ENCODE measurements at regions not wholly inside any gene's neighbourhood (a gene's known extent, or its start where the extent isn't known, plus 50 kb on each side); places are given as distances from the start of the nearest gene placed in this dataset.

DNA sequence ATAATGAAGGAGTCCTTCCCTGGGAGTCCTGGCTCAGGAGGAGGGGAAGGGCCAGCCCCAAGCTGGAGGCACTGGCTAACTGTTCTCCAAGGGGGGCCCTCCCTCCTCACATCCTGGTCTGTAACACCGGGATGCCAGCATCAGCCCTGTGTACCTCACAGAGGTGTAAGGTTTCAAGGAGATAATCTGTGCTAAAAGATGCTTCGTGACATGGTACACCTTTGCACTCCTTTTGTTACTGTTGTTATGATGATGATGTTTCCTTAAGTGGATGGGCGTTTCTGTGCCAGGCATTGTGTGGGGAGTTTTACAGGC is 236.7 kb upstream of the TNRC6C start:
- Histone ChIP-seq H3K36me3 (no peaks in the 10 kb centered on the region), H3K27me3 (no peaks in the 10 kb centered on the region), H3K4me1 (no peaks in the 10 kb centered on the region), H3K9me3 (no peaks in the 10 kb centered on the region), H3K4me3 (no peak overlapping the region), H3K27ac (no peak overlapping the region)
- DNase-seq (no peak), ATAC-seq (ENCODE audit: low FRiP score in 2 of 2) (no peak)
- TF ChIP-seq, protein P1, sequence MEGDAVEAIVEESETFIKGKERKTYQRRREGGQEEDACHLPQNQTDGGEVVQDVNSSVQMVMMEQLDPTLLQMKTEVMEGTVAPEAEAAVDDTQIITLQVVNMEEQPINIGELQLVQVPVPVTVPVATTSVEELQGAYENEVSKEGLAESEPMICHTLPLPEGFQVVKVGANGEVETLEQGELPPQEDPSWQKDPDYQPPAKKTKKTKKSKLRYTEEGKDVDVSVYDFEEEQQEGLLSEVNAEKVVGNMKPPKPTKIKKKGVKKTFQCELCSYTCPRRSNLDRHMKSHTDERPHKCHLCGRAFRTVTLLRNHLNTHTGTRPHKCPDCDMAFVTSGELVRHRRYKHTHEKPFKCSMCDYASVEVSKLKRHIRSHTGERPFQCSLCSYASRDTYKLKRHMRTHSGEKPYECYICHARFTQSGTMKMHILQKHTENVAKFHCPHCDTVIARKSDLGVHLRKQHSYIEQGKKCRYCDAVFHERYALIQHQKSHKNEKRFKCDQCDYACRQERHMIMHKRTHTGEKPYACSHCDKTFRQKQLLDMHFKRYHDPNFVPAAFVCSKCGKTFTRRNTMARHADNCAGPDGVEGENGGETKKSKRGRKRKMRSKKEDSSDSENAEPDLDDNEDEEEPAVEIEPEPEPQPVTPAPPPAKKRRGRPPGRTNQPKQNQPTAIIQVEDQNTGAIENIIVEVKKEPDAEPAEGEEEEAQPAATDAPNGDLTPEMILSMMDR (IDR thresholded peaks at IDR 0.05) = no peak
- no peak for TF ChIP-seq POLR2AphosphoS5 (IDR thresholded peaks at IDR 0.05)
- TF ChIP-seq POLR2A (IDR thresholded peaks at IDR 0.05) = no peak
- no peak for TF ChIP-seq EP300 (IDR thresholded peaks at IDR 0.05)
- WGBS, 2 donors = 59 to 74% methylated on average over 3 of the region's 3 CpGs

DNA sequence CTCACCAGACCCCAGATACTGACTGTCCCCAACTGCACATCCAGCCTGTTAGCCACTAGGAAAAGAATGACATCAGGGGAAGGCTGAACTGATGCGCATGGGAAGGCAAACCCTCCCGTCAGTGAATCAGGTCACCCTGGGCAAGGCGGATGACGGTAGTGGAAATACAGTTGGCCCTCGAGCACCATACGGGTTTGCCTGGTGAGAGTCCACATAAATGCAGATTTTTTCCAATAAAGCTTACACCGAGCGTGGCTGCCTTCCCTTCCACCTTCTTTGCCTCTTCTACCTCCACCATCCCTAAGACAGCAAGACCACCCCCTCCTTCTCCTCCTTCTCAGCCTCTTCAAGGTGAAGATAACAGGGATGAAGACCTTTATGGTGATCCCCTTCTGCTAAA is 236.1 kb upstream of the TNRC6C start:
- DNase-seq = no peak
- Histone ChIP-seq H3K9me3 (no peaks in the 10 kb centered on the region), H3K4me3 (no peak overlapping the region), H3K36me3 (no peaks in the 10 kb centered on the region), H3K27ac (no peak overlapping the region), H3K27me3 (no peaks in the 10 kb centered on the region), H3K4me1 (peaks cover 0 to 4% (median 1%) of the 10 kb centered on the region in 4 donors)
- WGBS, 2 donors = 93 to 96% methylated on average over 8 of the region's 8 CpGs
- ATAC-seq (ENCODE audit: low FRiP score in 2 of 2) = no peak
- TF ChIP-seq, protein P1 (IDR thresholded peaks at IDR 0.05) = no peak
- TF ChIP-seq POLR2A (IDR thresholded peaks at IDR 0.05) = no peak
- TF ChIP-seq POLR2AphosphoS5 (IDR thresholded peaks at IDR 0.05) = no peak
- TF ChIP-seq EP300 (IDR thresholded peaks at IDR 0.05) = no peak

DNA sequence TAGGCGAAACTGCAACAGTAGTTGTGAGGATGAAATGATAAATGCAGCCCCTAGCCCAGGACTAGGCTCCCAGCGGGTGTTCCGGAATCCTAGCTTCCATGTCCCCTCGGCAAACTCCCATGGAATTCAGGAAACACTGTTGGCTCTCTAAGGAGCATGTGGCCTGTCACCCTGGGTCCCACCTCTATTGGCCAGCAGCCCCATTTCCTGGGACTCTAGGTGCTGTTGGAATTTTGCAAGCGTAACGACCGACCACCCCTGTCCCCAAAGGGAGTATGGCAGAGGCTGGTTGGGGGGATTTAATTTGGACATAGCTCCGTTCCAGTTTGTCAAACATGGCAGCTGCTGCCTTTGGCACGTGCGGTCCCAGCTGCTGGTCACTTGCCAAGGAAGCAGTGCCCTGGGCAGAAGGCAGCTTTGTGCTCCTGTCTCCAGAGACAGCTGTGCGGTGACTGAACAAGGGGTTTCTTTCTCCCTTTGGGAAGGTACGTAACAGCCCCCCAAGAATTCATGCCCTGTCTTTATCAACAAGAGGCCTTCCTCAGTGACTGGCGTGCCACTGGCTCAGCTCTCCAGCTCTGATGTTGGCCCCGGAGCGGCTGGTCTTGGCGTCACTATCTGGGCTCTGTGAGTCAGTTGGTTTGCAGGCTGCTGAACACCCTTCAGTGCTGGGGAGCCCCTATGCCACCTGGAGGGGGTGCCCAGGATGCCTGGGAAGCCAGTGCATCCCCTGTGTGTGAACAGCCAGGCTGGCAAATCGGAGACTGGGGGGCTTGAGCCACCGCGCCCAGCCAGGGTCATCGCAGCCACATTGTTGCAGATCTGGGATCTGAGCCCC is 235.2 kb upstream of the TNRC6C start:
- Histone ChIP-seq H3K4me1 (peaks cover 0 to 4% (median 1%) of the 10 kb centered on the region in 4 donors), H3K27me3 (no peaks in the 10 kb centered on the region), H3K27ac (no peak overlapping the region), H3K36me3 (no peaks in the 10 kb centered on the region), H3K9me3 (no peaks in the 10 kb centered on the region), H3K4me3 (no peak overlapping the region)
- DNase-seq (no peak), ATAC-seq (ENCODE audit: low FRiP score in 2 of 2) (no peak)
- WGBS, 2 donors = 89 to 95% methylated on average over 11 to 20 of the region's 20 CpGs
- TF ChIP-seq, protein P1 (IDR thresholded peaks at IDR 0.05) = no peak
- no peak for TF ChIP-seq EP300 (IDR thresholded peaks at IDR 0.05)
- TF ChIP-seq POLR2AphosphoS5 (IDR thresholded peaks at IDR 0.05) = no peak
- TF ChIP-seq POLR2A (IDR thresholded peaks at IDR 0.05) = no peak

DNA sequence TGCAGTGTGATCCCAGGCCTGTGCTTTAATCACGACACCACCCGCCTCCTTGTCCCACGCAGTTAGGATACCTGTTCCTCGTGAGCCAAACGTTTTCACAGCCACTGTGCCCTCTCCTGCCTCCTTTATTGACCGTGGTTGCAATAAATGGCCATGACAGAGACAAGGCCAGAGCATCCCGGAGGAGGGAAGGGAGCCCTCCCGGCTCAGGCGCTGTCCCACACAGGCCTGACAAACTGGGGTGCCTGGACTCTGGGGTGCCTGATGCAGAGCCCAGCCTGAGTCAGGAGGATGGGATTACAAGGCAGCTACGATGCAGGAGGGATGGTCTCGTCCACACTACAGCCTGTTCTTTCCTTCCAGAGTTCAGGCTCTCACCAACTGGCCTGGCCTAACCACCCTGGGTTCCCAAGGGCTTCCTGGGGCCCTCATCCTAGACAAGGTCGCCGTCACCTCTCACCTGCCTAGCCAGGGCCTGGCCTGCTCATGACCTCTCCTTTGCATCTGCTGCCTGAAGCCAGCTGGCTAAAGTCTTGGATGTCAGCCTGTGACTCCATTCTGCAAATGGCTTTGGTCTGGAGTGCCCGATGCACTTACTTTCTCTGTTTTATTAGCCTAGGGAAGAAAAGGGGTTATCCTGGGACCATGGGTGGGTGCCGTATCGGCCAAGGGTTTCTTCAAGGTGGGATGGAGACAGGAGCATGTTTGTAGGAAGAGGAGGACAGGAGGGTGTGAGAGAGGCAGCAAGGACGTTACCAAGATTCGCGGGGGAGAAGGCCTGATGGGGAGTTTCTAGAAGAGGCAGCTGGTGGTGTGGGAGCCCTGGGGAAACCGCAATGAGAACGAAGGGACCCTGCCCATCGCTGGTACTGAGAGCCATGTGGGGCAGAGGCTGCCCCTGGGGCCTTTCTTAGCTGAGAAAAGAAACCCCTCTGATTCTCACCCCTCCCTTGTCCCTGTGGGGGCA is 234.3 kb upstream of the TNRC6C start:
- Histone ChIP-seq H3K36me3 (no peaks in the 10 kb centered on the region), H3K9me3 (no peaks in the 10 kb centered on the region), H3K4me1 (peaks cover 0 to 4% (median 1%) of the 10 kb centered on the region in 4 donors), H3K27ac (no peak overlapping the region), H3K27me3 (no peaks in the 10 kb centered on the region), H3K4me3 (no peak overlapping the region)
- ATAC-seq (ENCODE audit: low FRiP score in 2 of 2) = no peak
- 87 to 91% methylated on average over 22 of the region's 22 CpGs for WGBS, 2 donors
- TF ChIP-seq, protein P1 (IDR thresholded peaks at IDR 0.05) = no peak
- TF ChIP-seq EP300 (IDR thresholded peaks at IDR 0.05) = no peak
- no peak for TF ChIP-seq POLR2AphosphoS5 (IDR thresholded peaks at IDR 0.05)
- TF ChIP-seq POLR2A (IDR thresholded peaks at IDR 0.05) = no peak
- DNase-seq = no peak

Measured in upper lobe of left lung (tissue), 6 donors.